ENCODE measurements at regions not wholly inside any gene's neighbourhood (a gene's known extent, or its start where the extent isn't known, plus 50 kb on each side); places are given as distances from the start of the nearest gene placed in this dataset.

DNA sequence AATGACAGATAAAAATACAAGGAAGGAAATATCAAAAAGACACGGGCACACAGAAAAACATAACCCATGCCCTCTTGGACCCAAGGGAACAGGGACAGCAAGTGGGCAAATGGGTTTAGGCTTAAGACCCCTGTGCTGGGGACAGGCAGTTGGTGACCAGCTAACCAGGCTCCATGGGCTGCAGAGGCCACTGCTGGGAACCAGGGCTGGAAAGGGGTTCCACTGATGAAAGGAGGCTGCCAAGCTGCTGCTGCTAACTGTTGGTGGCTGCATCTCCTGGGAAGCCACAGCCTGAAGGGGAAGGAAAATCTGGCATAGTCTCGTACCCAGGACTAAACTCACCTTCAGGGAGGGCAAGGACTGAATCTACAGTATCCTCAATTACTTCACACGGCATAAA lies 579.2 kb upstream of the MGMT start:
- TF ChIP-seq, protein P1, sequence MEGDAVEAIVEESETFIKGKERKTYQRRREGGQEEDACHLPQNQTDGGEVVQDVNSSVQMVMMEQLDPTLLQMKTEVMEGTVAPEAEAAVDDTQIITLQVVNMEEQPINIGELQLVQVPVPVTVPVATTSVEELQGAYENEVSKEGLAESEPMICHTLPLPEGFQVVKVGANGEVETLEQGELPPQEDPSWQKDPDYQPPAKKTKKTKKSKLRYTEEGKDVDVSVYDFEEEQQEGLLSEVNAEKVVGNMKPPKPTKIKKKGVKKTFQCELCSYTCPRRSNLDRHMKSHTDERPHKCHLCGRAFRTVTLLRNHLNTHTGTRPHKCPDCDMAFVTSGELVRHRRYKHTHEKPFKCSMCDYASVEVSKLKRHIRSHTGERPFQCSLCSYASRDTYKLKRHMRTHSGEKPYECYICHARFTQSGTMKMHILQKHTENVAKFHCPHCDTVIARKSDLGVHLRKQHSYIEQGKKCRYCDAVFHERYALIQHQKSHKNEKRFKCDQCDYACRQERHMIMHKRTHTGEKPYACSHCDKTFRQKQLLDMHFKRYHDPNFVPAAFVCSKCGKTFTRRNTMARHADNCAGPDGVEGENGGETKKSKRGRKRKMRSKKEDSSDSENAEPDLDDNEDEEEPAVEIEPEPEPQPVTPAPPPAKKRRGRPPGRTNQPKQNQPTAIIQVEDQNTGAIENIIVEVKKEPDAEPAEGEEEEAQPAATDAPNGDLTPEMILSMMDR (IDR thresholded peaks at IDR 0.05; ENCODE audit: poor library complexity, severe bottlenecking): no peak
- TF ChIP-seq, protein P2, sequence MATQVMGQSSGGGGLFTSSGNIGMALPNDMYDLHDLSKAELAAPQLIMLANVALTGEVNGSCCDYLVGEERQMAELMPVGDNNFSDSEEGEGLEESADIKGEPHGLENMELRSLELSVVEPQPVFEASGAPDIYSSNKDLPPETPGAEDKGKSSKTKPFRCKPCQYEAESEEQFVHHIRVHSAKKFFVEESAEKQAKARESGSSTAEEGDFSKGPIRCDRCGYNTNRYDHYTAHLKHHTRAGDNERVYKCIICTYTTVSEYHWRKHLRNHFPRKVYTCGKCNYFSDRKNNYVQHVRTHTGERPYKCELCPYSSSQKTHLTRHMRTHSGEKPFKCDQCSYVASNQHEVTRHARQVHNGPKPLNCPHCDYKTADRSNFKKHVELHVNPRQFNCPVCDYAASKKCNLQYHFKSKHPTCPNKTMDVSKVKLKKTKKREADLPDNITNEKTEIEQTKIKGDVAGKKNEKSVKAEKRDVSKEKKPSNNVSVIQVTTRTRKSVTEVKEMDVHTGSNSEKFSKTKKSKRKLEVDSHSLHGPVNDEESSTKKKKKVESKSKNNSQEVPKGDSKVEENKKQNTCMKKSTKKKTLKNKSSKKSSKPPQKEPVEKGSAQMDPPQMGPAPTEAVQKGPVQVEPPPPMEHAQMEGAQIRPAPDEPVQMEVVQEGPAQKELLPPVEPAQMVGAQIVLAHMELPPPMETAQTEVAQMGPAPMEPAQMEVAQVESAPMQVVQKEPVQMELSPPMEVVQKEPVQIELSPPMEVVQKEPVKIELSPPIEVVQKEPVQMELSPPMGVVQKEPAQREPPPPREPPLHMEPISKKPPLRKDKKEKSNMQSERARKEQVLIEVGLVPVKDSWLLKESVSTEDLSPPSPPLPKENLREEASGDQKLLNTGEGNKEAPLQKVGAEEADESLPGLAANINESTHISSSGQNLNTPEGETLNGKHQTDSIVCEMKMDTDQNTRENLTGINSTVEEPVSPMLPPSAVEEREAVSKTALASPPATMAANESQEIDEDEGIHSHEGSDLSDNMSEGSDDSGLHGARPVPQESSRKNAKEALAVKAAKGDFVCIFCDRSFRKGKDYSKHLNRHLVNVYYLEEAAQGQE (IDR thresholded peaks at IDR 0.05; ENCODE audit: borderline replicate concordance): no peak
- TF ChIP-seq EP300 (conservative IDR thresholded peaks at IDR 0.05; ENCODE audit: poor library complexity, severe bottlenecking): no peak
